Astrocyte of the spinal cord (primary cell): ENCODE measurements at regions not wholly inside any gene's neighbourhood (a gene's known extent, or its start where the extent isn't known, plus 50 kb on each side); places are given as distances from the start of the nearest gene placed in this dataset.

Source experiments
- DNase-seq: peaks from one replicate; pipeline ENCODE4 v3.0.0; 2011; ENCODE audit warnings: low read depth, low spot score
- H3K4me3 ChIP-seq: 2 replicates; pipeline ENCODE4 v1.5.1; 2011; ENCODE audit warnings: low read depth, mild to moderate bottlenecking, low read length, moderate library complexity
- CTCF ChIP-seq: IDR thresholded peaks from 2 replicates; pipeline ENCODE4 v1.5.1; 2012; ENCODE audit warnings: low read depth, mild to moderate bottlenecking, low read length, inconsistent platforms
- in situ Hi-C: cut with HindIII; loops from 2 replicates; pipeline ENCODE4 v1.10.0; 2017; ENCODE audit warnings: low sequenced_read_pairs

GRCh38 chr4:80124246-80125211, 51.5 kb upstream of the ANTXR2 start:
- in situ Hi-C loops, result no loop called here
- H3K4me3 ChIP-seq, result no peak overlapping the region
- TF ChIP-seq CTCF, result no peak
- no peak for DNase-seq
